ENCODE measurements at regions not wholly inside any gene's neighbourhood (a gene's known extent, or its start where the extent isn't known, plus 50 kb on each side); places are given as distances from the start of the nearest gene placed in this dataset.

DNA sequence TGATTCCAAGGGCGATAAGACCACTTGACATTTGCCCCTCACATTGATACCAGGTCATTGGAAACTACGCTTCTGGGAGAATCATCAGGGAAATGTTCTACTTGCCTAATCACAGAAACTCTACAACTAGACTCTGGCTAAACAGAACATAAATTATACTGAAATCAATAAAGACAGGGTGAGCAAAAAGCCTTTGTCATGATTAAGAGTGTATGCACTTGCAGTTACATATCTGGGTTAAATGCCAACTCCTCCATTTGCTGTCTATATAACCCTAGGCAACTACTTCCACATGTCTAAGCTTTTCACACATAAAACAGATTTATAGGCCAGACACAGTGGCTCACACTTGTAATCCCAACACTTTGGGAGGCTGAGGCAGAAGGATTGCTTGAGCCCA, 125.7 kb downstream of the PHLDA1 start:
- no peak overlapping the region for H3K4me3 ChIP-seq (ENCODE audit: low read depth, low read length)
- no peaks in the 10 kb centered on the region for H3K36me3 ChIP-seq (ENCODE audit: control insufficient read depth, insufficient read depth, low read length)
- DNase-seq (ENCODE audit: low read depth), result no peak
- TF ChIP-seq, protein P1, sequence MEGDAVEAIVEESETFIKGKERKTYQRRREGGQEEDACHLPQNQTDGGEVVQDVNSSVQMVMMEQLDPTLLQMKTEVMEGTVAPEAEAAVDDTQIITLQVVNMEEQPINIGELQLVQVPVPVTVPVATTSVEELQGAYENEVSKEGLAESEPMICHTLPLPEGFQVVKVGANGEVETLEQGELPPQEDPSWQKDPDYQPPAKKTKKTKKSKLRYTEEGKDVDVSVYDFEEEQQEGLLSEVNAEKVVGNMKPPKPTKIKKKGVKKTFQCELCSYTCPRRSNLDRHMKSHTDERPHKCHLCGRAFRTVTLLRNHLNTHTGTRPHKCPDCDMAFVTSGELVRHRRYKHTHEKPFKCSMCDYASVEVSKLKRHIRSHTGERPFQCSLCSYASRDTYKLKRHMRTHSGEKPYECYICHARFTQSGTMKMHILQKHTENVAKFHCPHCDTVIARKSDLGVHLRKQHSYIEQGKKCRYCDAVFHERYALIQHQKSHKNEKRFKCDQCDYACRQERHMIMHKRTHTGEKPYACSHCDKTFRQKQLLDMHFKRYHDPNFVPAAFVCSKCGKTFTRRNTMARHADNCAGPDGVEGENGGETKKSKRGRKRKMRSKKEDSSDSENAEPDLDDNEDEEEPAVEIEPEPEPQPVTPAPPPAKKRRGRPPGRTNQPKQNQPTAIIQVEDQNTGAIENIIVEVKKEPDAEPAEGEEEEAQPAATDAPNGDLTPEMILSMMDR (IDR thresholded peaks at IDR 0.05; ENCODE audit: insufficient read depth, low read length, poor library complexity, severe bottlenecking), result no peak
- no peaks in the 10 kb centered on the region for H3K27me3 ChIP-seq (ENCODE audit: control insufficient read depth, insufficient read depth, low read length)

DNA sequence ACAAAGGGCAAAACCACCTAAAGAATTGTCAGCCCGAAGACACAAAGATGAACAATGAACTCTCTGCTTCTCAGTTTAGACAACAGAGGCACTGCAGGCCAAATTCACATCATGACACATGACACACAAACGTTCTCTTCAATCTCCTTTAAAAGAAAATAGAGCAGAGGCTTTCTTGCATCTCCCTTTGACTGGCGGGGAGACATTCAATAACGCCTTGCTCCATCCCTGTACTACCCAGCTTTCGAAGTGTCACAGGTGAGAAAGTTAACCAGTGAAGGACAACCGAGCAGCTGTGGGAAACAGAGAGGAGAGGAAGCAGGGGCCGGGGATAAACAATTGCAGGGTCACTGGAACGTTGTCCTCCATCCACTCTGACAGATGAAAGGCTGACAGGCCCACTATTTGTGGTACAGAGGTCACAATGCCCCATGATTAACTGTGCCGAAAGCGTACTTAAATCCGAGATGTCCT, 130.8 kb downstream of the PHLDA1 start:
- no peak overlapping the region for H3K4me3 ChIP-seq (ENCODE audit: low read depth, low read length)
- no peaks in the 10 kb centered on the region for H3K27me3 ChIP-seq (ENCODE audit: control insufficient read depth, insufficient read depth, low read length)
- no peak for DNase-seq (ENCODE audit: low read depth)
- H3K36me3 ChIP-seq (ENCODE audit: control insufficient read depth, insufficient read depth, low read length), result no peaks in the 10 kb centered on the region
- TF ChIP-seq, protein P1 (IDR thresholded peaks at IDR 0.05; ENCODE audit: insufficient read depth, low read length, poor library complexity, severe bottlenecking), result no peak

DNA sequence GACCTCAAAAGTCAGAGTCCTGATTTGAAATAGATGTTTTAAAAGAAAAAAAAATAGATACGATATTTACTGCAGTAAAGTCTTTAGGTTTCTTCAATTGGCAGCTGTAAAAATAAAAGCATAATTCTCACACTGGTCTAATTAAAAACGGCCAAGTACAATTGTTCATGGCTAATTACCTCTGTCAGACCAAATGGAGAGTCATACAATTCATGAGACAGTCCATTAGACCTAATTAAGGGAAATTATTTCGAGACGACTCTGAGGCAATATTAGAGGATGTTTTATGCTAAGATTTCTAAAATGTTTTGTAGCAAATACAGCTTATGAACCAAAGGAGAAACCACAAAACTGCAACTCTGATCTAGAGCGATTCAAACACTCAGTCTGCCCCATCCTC, 131.3 kb downstream of the PHLDA1 start:
- DNase-seq (ENCODE audit: low read depth), result no peak
- no peaks in the 10 kb centered on the region for H3K36me3 ChIP-seq (ENCODE audit: control insufficient read depth, insufficient read depth, low read length)
- no peak overlapping the region for H3K4me3 ChIP-seq (ENCODE audit: low read depth, low read length)
- H3K27me3 ChIP-seq (ENCODE audit: control insufficient read depth, insufficient read depth, low read length), result no peaks in the 10 kb centered on the region
- TF ChIP-seq, protein P1 (IDR thresholded peaks at IDR 0.05; ENCODE audit: insufficient read depth, low read length, poor library complexity, severe bottlenecking), result no peak

DNA sequence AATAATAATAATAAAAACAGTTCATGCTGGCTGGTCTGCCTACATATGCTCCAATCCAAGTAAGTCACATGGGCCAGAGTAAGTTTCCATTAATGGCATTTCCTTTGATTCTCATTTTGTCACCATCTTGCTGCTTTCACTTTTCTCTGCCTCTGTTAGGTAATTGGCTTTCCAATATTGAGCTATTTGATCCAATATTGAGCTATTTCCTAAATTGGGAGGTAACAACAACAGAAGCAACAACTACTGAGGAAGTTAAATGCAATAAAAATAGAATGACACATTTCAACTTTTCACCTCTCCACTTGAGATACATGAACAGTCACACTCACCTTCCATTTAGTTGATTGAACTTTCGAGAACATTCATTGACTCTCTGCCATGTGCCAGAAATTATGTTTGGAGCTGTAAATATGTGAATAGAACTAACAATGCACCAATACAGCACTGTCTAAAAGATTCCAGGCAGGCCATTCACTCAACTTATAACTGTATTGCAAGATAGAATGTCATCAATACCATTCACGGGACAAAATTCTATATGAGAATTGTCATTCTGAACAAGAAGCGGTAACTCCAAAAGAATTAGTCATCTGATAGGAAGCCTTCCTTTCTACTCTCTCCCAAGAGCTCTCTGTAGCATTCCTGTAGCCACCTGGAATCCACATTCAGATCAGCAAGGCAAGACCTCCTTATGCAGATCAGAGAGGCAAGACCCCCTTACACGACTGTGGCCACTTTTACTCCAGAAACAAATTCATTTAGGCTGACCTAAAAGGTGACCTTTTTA, 136.4 kb downstream of the PHLDA1 start:
- TF ChIP-seq, protein P1 (IDR thresholded peaks at IDR 0.05; ENCODE audit: insufficient read depth, low read length, poor library complexity, severe bottlenecking), result no peak
- Histone ChIP-seq H3K27me3 (ENCODE audit: control insufficient read depth, insufficient read depth, low read length) (no peaks in the 10 kb centered on the region), H3K36me3 (ENCODE audit: control insufficient read depth, insufficient read depth, low read length) (no peaks in the 10 kb centered on the region), H3K4me3 (ENCODE audit: low read depth, low read length) (no peak overlapping the region)
- no peak for DNase-seq (ENCODE audit: low read depth)

DNA sequence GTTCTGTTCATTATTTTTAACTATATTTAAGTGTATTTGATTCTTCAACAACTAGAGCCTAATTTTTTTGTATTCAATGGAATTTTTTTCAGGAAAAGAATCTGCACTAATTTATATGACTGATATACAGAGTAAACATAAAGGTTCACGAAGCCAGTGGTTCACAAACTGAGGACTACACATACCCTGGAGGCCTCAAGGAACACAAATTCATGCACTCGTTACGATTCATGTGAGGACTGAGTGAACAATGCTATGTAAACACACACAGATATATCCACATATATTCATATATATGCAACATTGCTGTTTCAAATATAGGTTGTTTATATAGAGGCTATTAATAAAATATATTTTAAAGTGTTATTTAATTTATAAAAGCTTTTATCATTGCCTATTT, 137.8 kb downstream of the PHLDA1 start:
- Histone ChIP-seq H3K27me3 (ENCODE audit: control insufficient read depth, insufficient read depth, low read length) (no peaks in the 10 kb centered on the region), H3K4me3 (ENCODE audit: low read depth, low read length) (no peak overlapping the region), H3K36me3 (ENCODE audit: control insufficient read depth, insufficient read depth, low read length) (no peaks in the 10 kb centered on the region)
- DNase-seq (ENCODE audit: low read depth), result no peak
- TF ChIP-seq, protein P1 (IDR thresholded peaks at IDR 0.05; ENCODE audit: insufficient read depth, low read length, poor library complexity, severe bottlenecking), result no peak

All from kidney epithelial cell (primary cell).